OCI-LY7 (cell line): ENCODE measurements at regions not wholly inside any gene's neighbourhood (a gene's known extent, or its start where the extent isn't known, plus 50 kb on each side); places are given as distances from the start of the nearest gene placed in this dataset.

Source experiments
- CTCF ChIP-seq: fragments of 200-600 bp; sonication (generic); conservative IDR thresholded peaks from 2 replicates; pipeline ENCODE4 v1.5.1; 2014; ENCODE audit warnings: mild to moderate bottlenecking, antibody characterized with exemption, low read length, moderate library complexity, mixed read lengths
- EZH2phosphoT487 ChIP-seq: fragments of 200-600 bp; sonication (generic); IDR thresholded peaks from 2 replicates; pipeline ENCODE4 v1.6.1; 2018; ENCODE audit warnings: low read depth, borderline replicate concordance, mild to moderate bottlenecking, mixed run types, antibody characterized with exemption, low read length, moderate library complexity, mixed read lengths

GRCh38 chr2:226076529-226076928 is 677.0 kb downstream of the NYAP2 start:
- TF ChIP-seq CTCF = no peak
- no peak for TF ChIP-seq EZH2phosphoT487
